Tibial nerve (tissue), 4 donors: ENCODE measurements at regions not wholly inside any gene's neighbourhood (a gene's known extent, or its start where the extent isn't known, plus 50 kb on each side); places are given as distances from the start of the nearest gene placed in this dataset.

Experiments used
- CTCF ChIP-seq, 5 experiments: fragments of 200-600 bp in 3 of 5; fragments of 450-650 bp in 2 of 5; sonication (generic) in 3 of 5; IDR thresholded peaks; one replicate each; pipeline ENCODE4 v1.5.1; 2016 to 2019; ENCODE audit warnings: antibody characterized with exemption in 5 of 5, mild to moderate bottlenecking in 3 of 5, moderate library complexity in 2 of 5
- EP300 ChIP-seq, 2 donors: sonication (generic); formaldehyde crosslinking; IDR thresholded peaks; one replicate each; pipeline ENCODE4 v1.6.1; 2017; ENCODE audit warnings: antibody characterized with exemption in 2 of 2, mild to moderate bottlenecking in 1 of 2
- POLR2A ChIP-seq, 2 donors: fragments of 450-650 bp; IDR thresholded peaks; one replicate each; pipeline ENCODE4 v1.6.1; 2017; ENCODE audit warnings: antibody characterized with exemption in 2 of 2, mild to moderate bottlenecking in 2 of 2, moderate library complexity in 2 of 2

DNA sequence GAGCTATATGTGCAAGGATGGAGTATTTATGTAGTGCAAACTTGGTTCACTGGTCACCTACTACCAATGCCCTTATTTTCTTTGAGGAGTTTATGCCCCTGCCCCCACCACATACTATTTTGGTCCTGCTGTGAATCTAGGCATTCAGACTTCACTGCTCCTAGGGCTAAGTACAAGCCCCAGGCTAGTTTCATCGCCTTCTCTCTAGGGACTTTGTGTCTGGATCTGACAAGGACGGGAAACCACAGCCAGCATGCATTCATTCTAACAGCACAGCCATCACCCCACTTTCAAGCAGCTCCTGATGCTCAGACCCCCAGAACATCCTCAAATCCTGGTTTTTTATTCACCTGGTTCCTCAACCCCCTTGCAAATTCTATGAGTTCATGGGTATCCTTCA, 56.8 kb downstream of the DRD1 start:
- TF ChIP-seq CTCF (IDR thresholded peaks at IDR 0.05) (no peak), POLR2A (IDR thresholded peaks at IDR 0.05) (no peak), EP300 (IDR thresholded peaks at IDR 0.05) (no peak)
